Loucy (cell line): ENCODE measurements at regions not wholly inside any gene's neighbourhood (a gene's known extent, or its start where the extent isn't known, plus 50 kb on each side); places are given as distances from the start of the nearest gene placed in this dataset.

Experiments
- H2AFZ ChIP-seq: fragments of 200-600 bp; sonication (generic); 2 replicates; pipeline ENCODE4 v1.6.0; 2016; ENCODE audit warnings: antibody characterized with exemption, mild to moderate bottlenecking, low read length, moderate library complexity
- H3F3A ChIP-seq: fragments of 200-600 bp; 2 replicates; pipeline ENCODE4 v1.6.0; 2016; ENCODE audit warnings: antibody characterized with exemption, low read depth, mild to moderate bottlenecking
- H3K27me3 ChIP-seq: fragments of 200-600 bp; sonication (generic); 2 replicates; pipeline ENCODE4 v1.6.1; 2014; ENCODE audit warnings: low read length, mild to moderate bottlenecking; ENCODE audit not compliant: insufficient read depth, poor library complexity, severe bottlenecking
- H3K36me3 ChIP-seq: fragments of 200-600 bp; sonication (generic); 2 replicates; pipeline ENCODE4 v1.6.1; 2016; ENCODE audit warnings: low read length; ENCODE audit not compliant: insufficient read depth
- H3K4me1 ChIP-seq: fragments of 200-600 bp; sonication (generic); 2 replicates; pipeline ENCODE4 v1.5.1; 2014; ENCODE audit warnings: low read length, mild to moderate bottlenecking; ENCODE audit not compliant: insufficient read depth, poor library complexity, severe bottlenecking
- H3K4me2 ChIP-seq: fragments of 200-600 bp; sonication (generic); 2 replicates; pipeline ENCODE4 v1.6.0; 2014; ENCODE audit warnings: antibody characterized with exemption, low read length, low read depth, mild to moderate bottlenecking; ENCODE audit not compliant: poor library complexity, severe bottlenecking
- H3K4me3 ChIP-seq: fragments of 200-600 bp; sonication (generic); 2 replicates; pipeline ENCODE4 v1.5.1; 2014; ENCODE audit warnings: low read length, mild to moderate bottlenecking, mixed read lengths; ENCODE audit not compliant: poor library complexity, severe bottlenecking
- H3K79me2 ChIP-seq: fragments of 200-600 bp; sonication (generic); 2 replicates; pipeline ENCODE4 v1.6.1; 2014; ENCODE audit warnings: low read length; ENCODE audit not compliant: insufficient read depth
- H3K9ac ChIP-seq: fragments of 200-600 bp; sonication (generic); 2 replicates; pipeline ENCODE4 v1.6.0; 2014; ENCODE audit warnings: mild to moderate bottlenecking, low read depth, low read length, moderate library complexity; ENCODE audit not compliant: poor library complexity, severe bottlenecking
- H3K9me2 ChIP-seq: fragments of 200-600 bp; sonication (generic); replicated peaks from 2 replicates; pipeline ENCODE4 v1.6.1; 2016; ENCODE audit warnings: low read depth, low read length, mixed read lengths
- H3K9me3 ChIP-seq: fragments of 200-600 bp; sonication (generic); 2 replicates; pipeline ENCODE4 v1.6.1; 2014; ENCODE audit warnings: mild to moderate bottlenecking, antibody characterized with exemption, low read length, low read depth; ENCODE audit not compliant: insufficient read depth
- H4K20me1 ChIP-seq: fragments of 200-600 bp; sonication (generic); 2 replicates; pipeline ENCODE4 v1.6.0; 2014; ENCODE audit warnings: antibody characterized with exemption, low read length, mild to moderate bottlenecking; ENCODE audit not compliant: insufficient read depth, poor library complexity, severe bottlenecking
- CTCF ChIP-seq: fragments of 200-600 bp; sonication (generic); conservative IDR thresholded peaks from 2 replicates; pipeline ENCODE4 v1.5.1; 2014; ENCODE audit warnings: mild to moderate bottlenecking, antibody characterized with exemption, low read length
- EZH2phosphoT487 ChIP-seq: fragments of 200-600 bp; IDR thresholded peaks from 2 replicates; pipeline ENCODE4 v1.6.1; 2018; ENCODE audit warnings: antibody characterized with exemption, mild to moderate bottlenecking, moderate library complexity, borderline replicate concordance

- H3K27me3 ChIP-seq = no peaks in the 10 kb centered on the region
- H4K20me1 ChIP-seq = no peaks in the 10 kb centered on the region
- TF ChIP-seq CTCF (no peak), EZH2phosphoT487 (no peak)
- H3K79me2 ChIP-seq = no peaks in the 10 kb centered on the region
- H3K4me2 ChIP-seq = no peak overlapping the region
- H2AFZ ChIP-seq = no peak overlapping the region
- no peak overlapping the region for H3K4me3 ChIP-seq
- no peaks in the 10 kb centered on the region for H3K4me1 ChIP-seq
- no peaks in the 10 kb centered on the region for H3K9me3 ChIP-seq
- H3F3A ChIP-seq = no peaks in the 10 kb centered on the region
- H3K36me3 ChIP-seq = no peaks in the 10 kb centered on the region
- H3K9ac ChIP-seq = no peak overlapping the region
- H3K9me2 ChIP-seq = no peaks in the 10 kb centered on the region
These were observed 93.9 kb downstream of the NKX2-1 start for GRCh38 chr14:36426113-36426512.

- Histone ChIP-seq H3K36me3 (no peaks in the 10 kb centered on the region), H3K4me3 (no peak overlapping the region), H4K20me1 (no peaks in the 10 kb centered on the region), H2AFZ (no peak overlapping the region), H3K9me2 (no peaks in the 10 kb centered on the region), H3F3A (no peaks in the 10 kb centered on the region), H3K9ac (no peak overlapping the region), H3K9me3 (no peaks in the 10 kb centered on the region), H3K4me1 (no peaks in the 10 kb centered on the region), H3K27me3 (no peaks in the 10 kb centered on the region), H3K4me2 (no peak overlapping the region), H3K79me2 (no peaks in the 10 kb centered on the region)
- no peak for TF ChIP-seq EZH2phosphoT487
- no peak for TF ChIP-seq CTCF
These were observed 95.4 kb downstream of the NKX2-1 start for GRCh38 chr14:36424478-36425102.

DNA sequence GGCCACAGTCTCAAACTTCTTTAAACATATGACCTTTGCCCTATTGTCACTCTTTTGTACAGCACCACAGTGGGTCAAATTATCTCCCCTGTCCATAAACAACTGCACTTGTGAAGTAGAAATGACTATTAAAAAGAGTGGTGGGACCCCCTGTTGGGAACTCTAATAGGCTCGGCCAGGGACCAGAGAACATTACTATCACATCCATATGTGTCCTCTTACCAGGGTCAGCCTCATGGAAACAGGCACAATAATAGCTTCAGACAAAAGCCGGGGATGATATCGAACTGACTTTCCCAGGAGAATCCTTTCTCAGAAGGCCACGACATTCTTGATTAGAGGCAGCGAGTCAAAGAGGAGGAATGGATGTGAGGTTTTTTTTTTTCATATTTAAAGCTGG is 96.6 kb downstream of the NKX2-1 start:
- no peaks in the 10 kb centered on the region for H3F3A ChIP-seq
- no peak overlapping the region for H3K9ac ChIP-seq
- H3K79me2 ChIP-seq = no peaks in the 10 kb centered on the region
- no peak overlapping the region for H3K4me2 ChIP-seq
- no peaks in the 10 kb centered on the region for H3K9me3 ChIP-seq
- H3K4me3 ChIP-seq = no peak overlapping the region
- H3K36me3 ChIP-seq = no peaks in the 10 kb centered on the region
- H3K9me2 ChIP-seq = no peaks in the 10 kb centered on the region
- H4K20me1 ChIP-seq = no peaks in the 10 kb centered on the region
- no peaks in the 10 kb centered on the region for H3K27me3 ChIP-seq
- no peaks in the 10 kb centered on the region for H3K4me1 ChIP-seq
- H2AFZ ChIP-seq = no peak overlapping the region
- TF ChIP-seq EZH2phosphoT487 (no peak), CTCF (no peak)
